B cell (primary cell): ENCODE measurements at regions not wholly inside any gene's neighbourhood (a gene's known extent, or its start where the extent isn't known, plus 50 kb on each side); places are given as distances from the start of the nearest gene placed in this dataset.

Experiments
- ATAC-seq: fragments of 200-7000 bp; cut with Tn5 transposase; one replicate; pipeline ENCODE4 v1.10.0; 2021; ENCODE audit warnings: low read depth, mild to moderate bottlenecking, moderate number of reproducible peaks, moderate library complexity
- CTCF ChIA-PET: fragments of 350-600 bp; sonication (Branson Sonifier 250); formaldehyde crosslinking; loops from one replicate; lab custom pipeline; 2021; ENCODE audit warnings: antibody characterized with exemption, inconsistent platforms; lab: Charles Lee
- POLR2A ChIA-PET: fragments of 350-600 bp; sonication (Branson Sonifier 250); formaldehyde crosslinking; loops from one replicate; lab custom pipeline; 2021; ENCODE audit warnings: antibody characterized with exemption; lab: Charles Lee
- DNase-seq: peaks from one replicate; pipeline ENCODE4 v3.0.0; 2013
- H2AFZ ChIP-seq: 2 replicates; pipeline ENCODE4 v1.6.1; 2012; ENCODE audit warnings: mild to moderate bottlenecking, low read depth, low read length; ENCODE audit not compliant: insufficient read depth, poor library complexity, severe bottlenecking
- H3K27ac ChIP-seq, 2 donors: 1 replicate in 1 of 2; 2 replicates in 1 of 2; pipeline ENCODE4 v1.5.1; 2012 to 2013; ENCODE audit warnings: low read length in 2 of 2, mild to moderate bottlenecking in 2 of 2, moderate library complexity in 1 of 2
- H3K27me3 ChIP-seq, 4 experiments: fragments of 200-600 bp in 1 of 4; sonication (generic) in 1 of 4; replicated peaks in 1 of 4; 1 replicate in 2 of 4; 2 replicates in 2 of 4; pipeline versions ENCODE4 v1.6.1 to v1.7.0; 2013 to 2016; ENCODE audit warnings: low read length in 3 of 4, mild to moderate bottlenecking in 2 of 4, mixed read lengths in 1 of 4, moderate library complexity in 1 of 4; ENCODE audit not compliant: insufficient read depth in 4 of 4, control insufficient read depth in 3 of 4; ENCODE audit errors: control extremely low read depth in 1 of 4
- H3K36me3 ChIP-seq, 2 experiments: replicated peaks in 1 of 2; 1 replicate in 1 of 2; 2 replicates in 1 of 2; pipeline versions ENCODE4 v1.6.1 to v1.7.1; 2013; ENCODE audit warnings: low read length in 1 of 2; ENCODE audit not compliant: insufficient read depth in 2 of 2, control insufficient read depth in 1 of 2; ENCODE audit errors: control extremely low read depth in 1 of 2, extremely low read depth in 1 of 2
- H3K4me1 ChIP-seq, 2 donors: fragments of 200-600 bp in 1 of 2; sonication (generic) in 1 of 2; 1 replicate in 1 of 2; 2 replicates in 1 of 2; pipeline versions ENCODE4 v1.5.1 to v1.6.1; 2013 to 2017; ENCODE audit warnings: low read length in 2 of 2; ENCODE audit not compliant: control insufficient read depth in 2 of 2, insufficient read depth in 2 of 2
- H3K4me2 ChIP-seq: replicated peaks from 2 replicates; pipeline ENCODE3; 2012; ENCODE audit warnings: mild to moderate bottlenecking, low read depth, low read length; ENCODE audit not compliant: poor library complexity, severe bottlenecking
- H3K4me3 ChIP-seq, 5 experiments: fragments of 200-600 bp in 1 of 5; sonication (generic) in 1 of 5; 1 replicate in 3 of 5; 2 replicates in 2 of 5; pipeline versions ENCODE4 v1.5.1 to v1.7.0; 2011 to 2016; ENCODE audit warnings: low read length in 4 of 5, mild to moderate bottlenecking in 4 of 5, low read depth in 2 of 5, control low read depth in 1 of 5, moderate library complexity in 1 of 5; ENCODE audit not compliant: insufficient read depth in 1 of 5; ENCODE audit errors: control extremely low read depth in 1 of 5, extremely low read depth in 1 of 5
- H3K79me2 ChIP-seq: fragments of 200-600 bp; sonication (generic); one replicate; pipeline ENCODE4 v1.6.0; 2016; ENCODE audit warnings: low read length; ENCODE audit not compliant: control insufficient read depth, insufficient read depth
- H3K9ac ChIP-seq: fragments of 200-600 bp; sonication (generic); 2 replicates; pipeline ENCODE4 v1.6.1; 2017; ENCODE audit warnings: mild to moderate bottlenecking, low read length, moderate library complexity
- H3K9me3 ChIP-seq, 3 donors: one replicate each; pipeline versions ENCODE4 v1.6.1 to v1.7.1; 2013; ENCODE audit warnings: low read length in 2 of 3; ENCODE audit not compliant: control insufficient read depth in 2 of 3, insufficient read depth in 1 of 3; ENCODE audit errors: control extremely low read depth in 1 of 3
- H4K20me1 ChIP-seq: 2 replicates; pipeline ENCODE4 v1.6.0; 2012; ENCODE audit warnings: mild to moderate bottlenecking, low read length; ENCODE audit not compliant: insufficient read depth, control insufficient read depth, poor library complexity, severe bottlenecking
- H3K27ac Mint-ChIP-seq: one replicate; pipeline ENCODE4 v1.8.0; 2021; ENCODE audit warnings: mixed read lengths
- H3K27me3 Mint-ChIP-seq: one replicate; pipeline ENCODE4 v1.8.0; 2021; ENCODE audit warnings: mixed read lengths
- H3K4me1 Mint-ChIP-seq: one replicate; pipeline ENCODE4 v1.8.0; 2021; ENCODE audit warnings: mixed read lengths
- H3K4me3 Mint-ChIP-seq: one replicate; pipeline ENCODE4 v1.8.0; 2021; ENCODE audit warnings: mixed read lengths
- H3K9me3 Mint-ChIP-seq: one replicate; pipeline ENCODE4 v1.8.0; 2022; ENCODE audit warnings: mixed read lengths; ENCODE audit not compliant: insufficient read depth
- CTCF ChIP-seq: fragments of 200-600 bp; IDR thresholded peaks from one replicate; pipeline ENCODE4 v1.8.0; 2022; ENCODE audit warnings: antibody characterized with exemption, mild to moderate bottlenecking
- EZH2 ChIP-seq: IDR thresholded peaks from 2 replicates; pipeline ENCODE4 v1.6.1; 2012; ENCODE audit warnings: borderline replicate concordance, low read depth, mild to moderate bottlenecking, moderate library complexity, low read length; ENCODE audit not compliant: insufficient read depth, poor library complexity, severe bottlenecking
- WGBS: methylation state at CpG from one replicate; pipeline ENCODE4 v1.1.5; 2013; ENCODE audit warnings: missing lambda C conversion rate; ENCODE audit not compliant: insufficient coverage; 5-methylcytosine and 5-hydroxymethylcytosine counted together
- intact Hi-C: fragments of 100-400 bp; cut with micrococcal nuclease; formaldehyde crosslinking; loops from one replicate; pipeline ENCODE4 v1.10.0; 2022

DNA sequence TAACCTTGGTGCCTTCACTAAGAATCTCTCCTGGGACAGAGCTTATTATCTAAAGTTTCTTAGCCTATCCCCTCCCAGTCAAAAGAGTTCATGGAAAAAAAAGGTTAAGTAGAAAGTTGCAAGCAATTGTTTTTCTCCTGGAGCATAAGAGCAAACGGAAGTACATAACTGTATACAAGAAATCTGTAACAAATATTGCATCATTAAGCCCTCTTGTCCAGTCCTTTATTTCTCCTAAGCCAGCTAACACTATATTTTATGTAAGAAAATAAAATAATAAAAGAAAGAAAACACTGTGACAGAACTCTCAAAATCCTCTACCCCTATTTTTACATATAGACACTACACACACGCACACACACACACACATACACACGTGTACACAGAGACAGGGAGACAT is 255.3 kb downstream of the NAF1 start:
- ATAC-seq = no peak
- H3K27me3 Mint-ChIP-seq = peaks cover 8% of the 10 kb centered on the region
- Histone ChIP-seq H3K4me3 (no peak overlapping the region), H3K9me3 (peaks cover 0 to 14% (median 4%) of the 10 kb centered on the region in 3 donors), H3K27me3 (no peaks in the 10 kb centered on the region), H3K4me2 (no peak overlapping the region), H4K20me1 (no peaks in the 10 kb centered on the region), H3K4me1 (no peaks in the 10 kb centered on the region), H3K36me3 (no peaks in the 10 kb centered on the region), H3K27ac (no peak overlapping the region), H2AFZ (no peak overlapping the region), H3K9ac (no peak overlapping the region), H3K79me2 (no peaks in the 10 kb centered on the region)
- no peaks in the 10 kb centered on the region for H3K4me1 Mint-ChIP-seq
- DNase-seq = no peak
- TF ChIP-seq CTCF = no peak
- TF ChIP-seq EZH2 = no peak
- H3K9me3 Mint-ChIP-seq = peaks cover 3% of the 10 kb centered on the region
- no peak overlapping the region for H3K27ac Mint-ChIP-seq
- WGBS = 83% methylated on average over 1 of the region's 3 CpGs
- POLR2A ChIA-PET = no interaction called here
- intact Hi-C loops = no loop called here
- CTCF ChIA-PET = no interaction called here
- no peak overlapping the region for H3K4me3 Mint-ChIP-seq

DNA sequence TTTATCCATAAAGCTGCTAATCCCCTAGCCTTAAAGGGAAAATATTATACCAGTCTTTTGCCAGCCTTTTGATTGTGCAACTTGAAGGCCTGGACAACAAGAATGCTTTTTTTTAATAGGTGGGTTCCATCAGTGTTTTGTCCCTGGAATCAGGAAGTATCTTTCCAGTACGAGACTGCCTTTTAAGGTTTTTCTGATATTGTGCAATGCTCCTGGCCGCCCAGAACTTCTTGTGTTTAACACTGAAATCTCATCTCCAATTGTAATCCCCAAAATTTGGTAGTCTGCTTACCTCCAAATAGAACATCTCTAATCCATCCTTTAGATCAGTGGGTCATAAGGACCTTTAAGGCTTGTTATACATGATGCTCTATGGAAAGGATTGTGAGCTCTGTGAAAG is 256.7 kb downstream of the NAF1 start:
- Histone ChIP-seq H3K4me1 (no peaks in the 10 kb centered on the region), H2AFZ (no peak overlapping the region), H4K20me1 (no peaks in the 10 kb centered on the region), H3K27ac (no peak overlapping the region), H3K4me3 (no peak overlapping the region), H3K79me2 (no peaks in the 10 kb centered on the region), H3K9ac (no peak overlapping the region), H3K4me2 (no peak overlapping the region), H3K9me3 (peaks cover 0 to 14% (median 7%) of the 10 kb centered on the region in 3 donors), H3K27me3 (no peaks in the 10 kb centered on the region), H3K36me3 (no peaks in the 10 kb centered on the region)
- 100% methylated on average over 1 of the region's 2 CpGs for WGBS
- no peak for ATAC-seq
- TF ChIP-seq CTCF (no peak), EZH2 (no peak)
- Mint-ChIP-seq H3K27me3 (peaks cover 8% of the 10 kb centered on the region), H3K4me1 (no peaks in the 10 kb centered on the region), H3K4me3 (no peak overlapping the region), H3K27ac (no peak overlapping the region), H3K9me3 (no peaks in the 10 kb centered on the region)
- POLR2A ChIA-PET = no interaction called here
- DNase-seq = no peak
- CTCF ChIA-PET = no interaction called here
- intact Hi-C loops = no loop called here
